ENCODE measurements at regions not wholly inside any gene's neighbourhood (a gene's known extent, or its start where the extent isn't known, plus 50 kb on each side); places are given as distances from the start of the nearest gene placed in this dataset.

DNA sequence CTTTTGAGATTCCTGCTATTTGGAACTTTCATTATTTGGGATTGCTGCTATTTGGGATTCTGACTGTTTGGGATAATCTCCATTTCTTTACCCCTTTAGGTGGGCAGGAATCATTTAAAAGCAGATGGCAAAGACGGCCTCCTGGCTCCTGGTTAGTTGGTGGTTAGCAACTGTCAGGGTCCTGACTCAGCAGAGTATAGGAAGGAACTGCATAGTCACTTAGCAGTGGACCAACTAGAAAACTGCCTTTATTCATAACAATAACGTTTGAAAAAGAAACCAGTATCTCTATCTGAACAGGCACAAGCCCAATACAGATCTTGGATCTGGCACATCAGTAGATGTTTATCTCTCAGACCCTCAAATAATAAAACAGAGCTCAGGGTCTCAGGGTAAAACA lies 469.7 kb upstream of the FGF16 start:
- TF ChIP-seq NFE2L2 (IDR thresholded peaks at IDR 0.05; ENCODE audit: low read depth, low read length) (no peak), POLR2A (IDR thresholded peaks at IDR 0.05; ENCODE audit: low read depth, low read length) (no peak), RAD21 (IDR thresholded peaks at IDR 0.05; ENCODE audit: low read length) (no peak), BHLHE40 (IDR thresholded peaks at IDR 0.05; ENCODE audit: low read depth, low read length) (no peak), RFX5 (IDR thresholded peaks at IDR 0.05; ENCODE audit: low read depth, low read length) (no peak), RCOR1 (IDR thresholded peaks at IDR 0.05; ENCODE audit: insufficient replicate concordance, low read length) (no peak), MXI1 (IDR thresholded peaks at IDR 0.05; ENCODE audit: borderline replicate concordance, low read depth, low read length) (no peak), MAFK (IDR thresholded peaks at IDR 0.05; ENCODE audit: low read depth, low read length) (no peak), SMC3 (IDR thresholded peaks at IDR 0.05; ENCODE audit: low read depth, low read length) (no peak)
- TF ChIP-seq, protein P1, sequence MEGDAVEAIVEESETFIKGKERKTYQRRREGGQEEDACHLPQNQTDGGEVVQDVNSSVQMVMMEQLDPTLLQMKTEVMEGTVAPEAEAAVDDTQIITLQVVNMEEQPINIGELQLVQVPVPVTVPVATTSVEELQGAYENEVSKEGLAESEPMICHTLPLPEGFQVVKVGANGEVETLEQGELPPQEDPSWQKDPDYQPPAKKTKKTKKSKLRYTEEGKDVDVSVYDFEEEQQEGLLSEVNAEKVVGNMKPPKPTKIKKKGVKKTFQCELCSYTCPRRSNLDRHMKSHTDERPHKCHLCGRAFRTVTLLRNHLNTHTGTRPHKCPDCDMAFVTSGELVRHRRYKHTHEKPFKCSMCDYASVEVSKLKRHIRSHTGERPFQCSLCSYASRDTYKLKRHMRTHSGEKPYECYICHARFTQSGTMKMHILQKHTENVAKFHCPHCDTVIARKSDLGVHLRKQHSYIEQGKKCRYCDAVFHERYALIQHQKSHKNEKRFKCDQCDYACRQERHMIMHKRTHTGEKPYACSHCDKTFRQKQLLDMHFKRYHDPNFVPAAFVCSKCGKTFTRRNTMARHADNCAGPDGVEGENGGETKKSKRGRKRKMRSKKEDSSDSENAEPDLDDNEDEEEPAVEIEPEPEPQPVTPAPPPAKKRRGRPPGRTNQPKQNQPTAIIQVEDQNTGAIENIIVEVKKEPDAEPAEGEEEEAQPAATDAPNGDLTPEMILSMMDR (conservative IDR thresholded peaks at IDR 0.05; ENCODE audit: low read depth, low read length) = no peak
- TF ChIP-seq, protein P2, sequence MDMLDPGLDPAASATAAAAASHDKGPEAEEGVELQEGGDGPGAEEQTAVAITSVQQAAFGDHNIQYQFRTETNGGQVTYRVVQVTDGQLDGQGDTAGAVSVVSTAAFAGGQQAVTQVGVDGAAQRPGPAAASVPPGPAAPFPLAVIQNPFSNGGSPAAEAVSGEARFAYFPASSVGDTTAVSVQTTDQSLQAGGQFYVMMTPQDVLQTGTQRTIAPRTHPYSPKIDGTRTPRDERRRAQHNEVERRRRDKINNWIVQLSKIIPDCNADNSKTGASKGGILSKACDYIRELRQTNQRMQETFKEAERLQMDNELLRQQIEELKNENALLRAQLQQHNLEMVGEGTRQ (IDR thresholded peaks at IDR 0.05; ENCODE audit: low read depth, low read length) = no peak

Data from IMR-90 (cell line).